ENCODE measurements at regions not wholly inside any gene's neighbourhood (a gene's known extent, or its start where the extent isn't known, plus 50 kb on each side); places are given as distances from the start of the nearest gene placed in this dataset.

- Histone ChIP-seq H3K27me3 (no peaks in the 10 kb centered on the region), H3K4me3 (no peak overlapping the region), H3K27ac (peak overlapping the region in 5 of 10 donors; percentile 4 to 78 (median 26)), H3K4me1 (peaks cover 0 to 28% (median 7%) of the 10 kb centered on the region in 9 donors), H3K9me3 (no peaks in the 10 kb centered on the region), H3K36me3 (no peaks in the 10 kb centered on the region)
- WGBS, 2 donors, result 90 to 93% methylated on average over 4 of the region's 4 CpGs
- ATAC-seq (peak in 1 of 8 donors; percentile 12), DNase-seq (no peak)
- intact Hi-C loops (cut with DNase I), result no loop called here
- TF ChIP-seq CTCF (IDR thresholded peaks at IDR 0.05), result no peak
These were observed 78.3 kb downstream of the PSMG1 start for GRCh38 chr21:39104911-39105310.

GRCh38 chr21:39103689-39104088 lies 79.6 kb downstream of the PSMG1 start:
- intact Hi-C loops (cut with DNase I), result no loop called here
- 73 to 79% methylated on average over 4 of the region's 4 CpGs for WGBS, 2 donors
- H3K27ac ChIP-seq, result peak overlapping the region in 5 of 10 donors; percentile 23 to 69 (median 36)
- no peak for TF ChIP-seq CTCF (IDR thresholded peaks at IDR 0.05)
- DNase-seq (no peak), ATAC-seq (no peak)
- H3K27me3 ChIP-seq, result no peaks in the 10 kb centered on the region
- H3K9me3 ChIP-seq, result no peaks in the 10 kb centered on the region
- H3K4me3 ChIP-seq, result no peak overlapping the region
- no peaks in the 10 kb centered on the region for H3K36me3 ChIP-seq
- H3K4me1 ChIP-seq, result peaks cover 0 to 35% (median 7%) of the 10 kb centered on the region in 9 donors

GRCh38 chr21:39099859-39100258 lies 83.4 kb downstream of the PSMG1 start:
- Histone ChIP-seq H3K27ac (no peak overlapping the region), H3K36me3 (no peaks in the 10 kb centered on the region), H3K9me3 (no peaks in the 10 kb centered on the region), H3K4me3 (no peak overlapping the region), H3K27me3 (no peaks in the 10 kb centered on the region), H3K4me1 (peaks cover 0 to 60% (median 27%) of the 10 kb centered on the region in 9 donors)
- 97 to 99% methylated on average over 4 of the region's 4 CpGs for WGBS, 2 donors
- DNase-seq (no peak), ATAC-seq (no peak)
- no peak for TF ChIP-seq CTCF (IDR thresholded peaks at IDR 0.05)
- intact Hi-C loops (cut with DNase I), result loop anchor here in 1 of 10 donors (10.0 kb wide), 1 partner anchor 295 kb away; the partner anchor contains the start of gene ETS2

- peak overlapping the region in 1 of 10 donors; percentile 84 for H3K27ac ChIP-seq
- no peak for ATAC-seq
- H3K27me3 ChIP-seq, result no peaks in the 10 kb centered on the region
- no peak overlapping the region for H3K4me3 ChIP-seq
- TF ChIP-seq CTCF (IDR thresholded peaks at IDR 0.05), result no peak
- no peak for DNase-seq
- H3K4me1 ChIP-seq, result peaks cover 0 to 60% (median 27%) of the 10 kb centered on the region in 9 donors
- 83 to 88% methylated on average over 3 of the region's 3 CpGs for WGBS, 2 donors
- no peaks in the 10 kb centered on the region for H3K36me3 ChIP-seq
- no peaks in the 10 kb centered on the region for H3K9me3 ChIP-seq
- intact Hi-C loops (cut with DNase I), result loop anchor here in 1 of 10 donors (10.0 kb wide), 1 partner anchor 294 kb away; the partner anchor contains the start of gene ETS2
These were observed 84.5 kb downstream of the PSMG1 start for GRCh38 chr21:39098696-39099200.
